LNCaP clone FGC (cell line): ENCODE measurements at regions not wholly inside any gene's neighbourhood (a gene's known extent, or its start where the extent isn't known, plus 50 kb on each side); places are given as distances from the start of the nearest gene placed in this dataset.

Experiments used
- DNase-seq: peaks from one replicate; pipeline ENCODE4 v3.0.0-alpha.2; 2011; ENCODE audit warnings: low read depth
- H3K4me3 ChIP-seq: 2 replicates; pipeline ENCODE4 v1.5.1; 2011; ENCODE audit warnings: mild to moderate bottlenecking, low read depth, low read length, control low read depth
- TF ChIP-seq, protein P1 (sequence below): IDR thresholded peaks from 2 replicates; pipeline ENCODE4 v1.5.1; 2012; ENCODE audit warnings: mild to moderate bottlenecking; ENCODE audit not compliant: control insufficient read depth, insufficient read depth; ENCODE audit errors: extremely low read depth

GRCh38 chr3:68129065-68129464 lies 474.7 kb upstream of the SUCLG2 start:
- no peak for DNase-seq
- TF ChIP-seq, protein P1, sequence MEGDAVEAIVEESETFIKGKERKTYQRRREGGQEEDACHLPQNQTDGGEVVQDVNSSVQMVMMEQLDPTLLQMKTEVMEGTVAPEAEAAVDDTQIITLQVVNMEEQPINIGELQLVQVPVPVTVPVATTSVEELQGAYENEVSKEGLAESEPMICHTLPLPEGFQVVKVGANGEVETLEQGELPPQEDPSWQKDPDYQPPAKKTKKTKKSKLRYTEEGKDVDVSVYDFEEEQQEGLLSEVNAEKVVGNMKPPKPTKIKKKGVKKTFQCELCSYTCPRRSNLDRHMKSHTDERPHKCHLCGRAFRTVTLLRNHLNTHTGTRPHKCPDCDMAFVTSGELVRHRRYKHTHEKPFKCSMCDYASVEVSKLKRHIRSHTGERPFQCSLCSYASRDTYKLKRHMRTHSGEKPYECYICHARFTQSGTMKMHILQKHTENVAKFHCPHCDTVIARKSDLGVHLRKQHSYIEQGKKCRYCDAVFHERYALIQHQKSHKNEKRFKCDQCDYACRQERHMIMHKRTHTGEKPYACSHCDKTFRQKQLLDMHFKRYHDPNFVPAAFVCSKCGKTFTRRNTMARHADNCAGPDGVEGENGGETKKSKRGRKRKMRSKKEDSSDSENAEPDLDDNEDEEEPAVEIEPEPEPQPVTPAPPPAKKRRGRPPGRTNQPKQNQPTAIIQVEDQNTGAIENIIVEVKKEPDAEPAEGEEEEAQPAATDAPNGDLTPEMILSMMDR: no peak
- H3K4me3 ChIP-seq: no peak overlapping the region

DNA sequence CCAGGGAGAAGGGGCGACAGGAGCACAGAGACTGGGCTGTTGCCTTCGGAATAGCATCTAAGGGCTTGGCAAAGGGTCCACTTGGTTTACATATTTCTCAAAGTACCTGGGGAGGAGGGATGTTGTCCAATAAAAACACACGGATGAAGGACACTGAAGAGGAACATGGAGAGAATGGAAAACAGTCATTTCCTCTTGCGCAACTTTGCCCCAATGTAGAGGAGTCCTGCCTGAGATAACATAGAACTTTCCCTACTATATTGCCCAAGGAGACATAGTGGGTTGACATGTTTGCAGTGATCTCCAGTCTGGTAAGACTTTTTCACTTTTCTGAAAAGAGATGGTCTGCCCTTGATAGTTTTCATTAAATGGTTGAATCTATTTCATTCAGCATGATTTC lies 468.8 kb upstream of the SUCLG2 start:
- TF ChIP-seq, protein P1: no peak
- DNase-seq: no peak

GRCh38 chr3:68121287-68121686 lies 466.9 kb upstream of the SUCLG2 start:
- DNase-seq: no peak
- TF ChIP-seq, protein P1: no peak
- H3K4me3 ChIP-seq: no peak overlapping the region

More for the DNA sequence above, 468.8 kb upstream of the SUCLG2 start:
- no peak overlapping the region for H3K4me3 ChIP-seq

DNA sequence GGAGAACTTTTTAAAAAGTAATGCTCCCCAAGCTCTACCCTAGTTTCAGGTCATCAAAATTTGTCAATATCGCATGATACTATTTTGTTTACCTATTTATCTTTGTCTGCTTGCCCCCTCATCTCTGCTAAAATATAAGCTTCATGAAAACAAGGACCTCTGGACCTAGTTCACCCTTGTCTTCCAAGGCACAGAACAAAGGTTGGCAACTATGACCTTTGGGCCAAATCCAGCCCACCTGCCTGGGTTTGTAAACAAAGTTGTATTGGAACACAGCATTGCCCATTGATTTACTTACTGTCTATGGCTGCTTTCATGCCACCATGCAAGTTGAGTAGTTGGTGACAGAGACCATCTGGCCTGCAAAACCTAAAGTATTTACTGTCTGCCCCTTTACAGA lies 462.2 kb upstream of the SUCLG2 start:
- H3K4me3 ChIP-seq: no peak overlapping the region
- no peak for DNase-seq
- TF ChIP-seq, protein P1: no peak

DNA sequence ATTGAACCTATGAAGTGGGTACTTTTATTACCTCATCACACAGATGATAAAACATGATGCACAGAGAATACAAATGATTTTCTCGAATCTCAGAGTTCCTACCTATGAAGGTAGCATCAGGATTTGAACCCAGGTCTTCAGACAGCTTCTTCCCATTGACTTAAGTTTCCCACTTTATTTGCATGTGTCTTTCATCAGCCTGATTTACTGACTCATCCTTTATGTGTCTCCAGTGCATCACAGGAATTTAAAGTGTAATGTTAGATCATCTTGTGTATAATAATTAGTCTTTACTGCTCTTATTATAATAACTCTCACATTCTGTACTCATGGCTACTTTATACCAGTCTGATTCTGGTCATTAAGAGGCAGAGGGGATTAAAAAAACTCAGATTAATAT lies 449.4 kb upstream of the SUCLG2 start:
- DNase-seq: no peak
- TF ChIP-seq, protein P1: no peak
- H3K4me3 ChIP-seq: no peak overlapping the region

GRCh38 chr3:68090571-68090970 lies 436.2 kb upstream of the SUCLG2 start:
- TF ChIP-seq, protein P1: no peak
- DNase-seq: no peak
- no peak overlapping the region for H3K4me3 ChIP-seq

DNA sequence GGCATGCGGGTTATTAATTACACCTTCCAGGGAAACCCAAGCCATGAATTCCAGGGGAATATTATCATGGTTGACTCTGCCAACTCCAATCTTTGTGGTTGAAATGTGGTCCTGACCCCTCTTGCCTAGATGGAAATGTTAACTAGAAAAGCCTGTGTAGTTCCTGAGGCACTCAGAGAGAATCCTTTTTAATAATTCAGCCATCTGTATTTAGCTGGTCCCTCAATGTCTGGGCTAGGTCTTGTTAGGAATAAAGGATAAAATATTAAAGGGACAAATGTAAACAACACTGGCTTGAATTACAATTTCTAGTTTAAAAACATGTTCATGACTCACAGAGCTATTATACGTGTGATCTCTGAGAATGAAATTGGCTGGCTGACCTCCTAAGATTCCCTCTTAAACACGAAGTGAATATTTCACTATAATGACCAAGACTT lies 435.2 kb upstream of the SUCLG2 start:
- TF ChIP-seq, protein P1: no peak
- DNase-seq: no peak
- H3K4me3 ChIP-seq: no peak overlapping the region
